HepG2 (cell line): ENCODE measurements at regions not wholly inside any gene's neighbourhood (a gene's known extent, or its start where the extent isn't known, plus 50 kb on each side); places are given as distances from the start of the nearest gene placed in this dataset.

ENCODE experiments used
- ATAC-seq: fragments of 200-7000 bp; cut with Tn5 transposase; 3 replicates; pipeline ENCODE4 v1.9.1; 2020; ENCODE audit warnings: mild to moderate bottlenecking, moderate library complexity
- BruUV-seq: library from RNA; stranded (reverse); fragments of 400-500 nt; replicated peaks from 2 replicates; lab custom pipeline; 2021; lab: Mats Ljungman, UMichigan
- CTCF ChIA-PET: fragments of 300-600 bp; formaldehyde crosslinking; extraction: SDS; loops from one replicate; lab custom pipeline; 2021; ENCODE audit warnings: low total read pairs, inconsistent platforms, low intra/inter-chr PET ratio; lab: Yijun Ruan, JAX
- POLR2A ChIA-PET: fragments of 350-600 bp; sonication (Branson Sonifier 250); formaldehyde crosslinking; loops from one replicate; lab custom pipeline; 2020; ENCODE audit warnings: antibody characterized with exemption, inconsistent platforms; lab: Yijun Ruan, JAX
- DNase-seq: peaks from one replicate; pipeline ENCODE4 v3.0.0-alpha.2; 2015; ENCODE audit warnings: low spot score
- FAIRE-seq: peaks from 3 replicates; lab custom pipeline; 2011; peaks lifted over from hg19 to GRCh38; lab: Jason Lieb, UNC
- H2AFZ ChIP-seq: one replicate; pipeline ENCODE4 v1.6.1; 2011; ENCODE audit warnings: low read length, inconsistent platforms
- H3K27ac ChIP-seq: fragments of 300-600 bp; 3 replicates; pipeline ENCODE4 v1.8.0; 2011; ENCODE audit warnings: mixed run types, mild to moderate bottlenecking, mixed read lengths, low read length, inconsistent platforms; ENCODE audit not compliant: insufficient read depth; ENCODE audit errors: extremely low read length
- H3K27me3 ChIP-seq, 2 experiments: fragments of 200-600 bp in 1 of 2; 2 replicates in 1 of 2; 3 replicates in 1 of 2; pipeline versions ENCODE4 v1.6.0 to v1.8.0; 2011; ENCODE audit warnings: low read length in 2 of 2, mild to moderate bottlenecking in 2 of 2, moderate library complexity in 2 of 2, inconsistent platforms in 1 of 2; ENCODE audit not compliant: insufficient read depth in 2 of 2, control insufficient read depth in 1 of 2
- H3K36me3 ChIP-seq, 2 experiments: fragments of 200-600 bp in 1 of 2; replicated peaks in 1 of 2; 2 replicates in 1 of 2; 3 replicates in 1 of 2; pipeline versions ENCODE4 v1.5.1 to v1.8.0; 2011; ENCODE audit warnings: low read length in 2 of 2, inconsistent platforms in 1 of 2; ENCODE audit not compliant: insufficient read depth in 2 of 2, control insufficient read depth in 1 of 2
- H3K4me1 ChIP-seq: 2 replicates; pipeline ENCODE4 v1.5.1; 2012; ENCODE audit warnings: low read length, inconsistent platforms; ENCODE audit not compliant: insufficient read depth
- H3K4me2 ChIP-seq: 2 replicates; pipeline ENCODE4 v1.6.0; 2011; ENCODE audit warnings: low read depth, low read length, inconsistent platforms
- H3K4me3 ChIP-seq, 3 experiments: fragments of 200-600 bp in 1 of 3; sonication (generic), shearing (Covaris generic) in 1 of 3; replicated peaks in 1 of 3; 2 replicates each; pipeline ENCODE4 v1.5.1; 2011 to 2016; ENCODE audit warnings: low read length in 3 of 3, inconsistent platforms in 2 of 3, low read depth in 2 of 3, mild to moderate bottlenecking in 2 of 3, control low read depth in 1 of 3, mixed read lengths in 1 of 3; ENCODE audit not compliant: insufficient read depth in 1 of 3
- H3K79me2 ChIP-seq: one replicate; pipeline ENCODE4 v1.6.1; 2011; ENCODE audit warnings: low read length, inconsistent platforms; ENCODE audit not compliant: insufficient read depth
- H3K9ac ChIP-seq: 2 replicates; pipeline ENCODE4 v1.6.0; 2011; ENCODE audit warnings: mild to moderate bottlenecking, low read depth, low read length, inconsistent platforms; ENCODE audit not compliant: insufficient read depth
- H3K9me3 ChIP-seq: 2 replicates; pipeline ENCODE4 v1.5.1; 2012; ENCODE audit warnings: mild to moderate bottlenecking, low read length
- H4K20me1 ChIP-seq: 2 replicates; pipeline ENCODE4 v1.6.0; 2011; ENCODE audit warnings: inconsistent platforms, mild to moderate bottlenecking, low read length, moderate library complexity; ENCODE audit not compliant: insufficient read depth
- AKAP8 ChIP-seq: sonication (generic); formaldehyde crosslinking; IDR thresholded peaks from 2 replicates; pipeline ENCODE4 v1.5.1; 2020; ENCODE audit warnings: mild to moderate bottlenecking, missing genetic modification reagents
- AKNA ChIP-seq: sonication (generic); formaldehyde crosslinking; IDR thresholded peaks from 2 replicates; pipeline ENCODE4 v1.4.0; 2020; ENCODE audit warnings: missing genetic modification reagents, borderline replicate concordance
- FOXC1 ChIP-seq: sonication (generic); formaldehyde crosslinking; IDR thresholded peaks from 2 replicates; pipeline ENCODE4 v1.8.0; 2022; ENCODE audit warnings: mild to moderate bottlenecking, missing genetic modification reagents, borderline replicate concordance
- GFI1 ChIP-seq: sonication (generic); formaldehyde crosslinking; IDR thresholded peaks from 2 replicates; pipeline ENCODE4 v1.5.0; 2020; ENCODE audit warnings: missing genetic modification reagents, mild to moderate bottlenecking, borderline replicate concordance
- KDM2A ChIP-seq: sonication (generic); formaldehyde crosslinking; IDR thresholded peaks from 2 replicates; pipeline ENCODE4 v1.4.0; 2020; ENCODE audit warnings: low read depth, missing genetic modification reagents, borderline replicate concordance
- PPARG ChIP-seq: conservative IDR thresholded peaks from 2 replicates; pipeline ENCODE4 v1.6.1; 2016; ENCODE audit warnings: missing biosample characterization, missing genetic modification reagents
- RFXAP ChIP-seq: sonication (generic); formaldehyde crosslinking; IDR thresholded peaks from 2 replicates; pipeline ENCODE4 v1.4.0; 2020; ENCODE audit warnings: missing genetic modification reagents, borderline replicate concordance
- SOX5 ChIP-seq: IDR thresholded peaks from 2 replicates; pipeline ENCODE4 v1.6.1; 2016; ENCODE audit warnings: borderline replicate concordance
- SP5 ChIP-seq: IDR thresholded peaks from 2 replicates; pipeline ENCODE4 v1.6.1; 2016; ENCODE audit warnings: low read depth, borderline replicate concordance
- U2AF2 ChIP-seq: fragments of 200-400 bp; formaldehyde crosslinking; IDR thresholded peaks from 2 replicates; pipeline ENCODE4 v1.6.1; 2017; ENCODE audit warnings: low read depth, mild to moderate bottlenecking, low read length
- ZNF3 ChIP-seq: IDR thresholded peaks from 2 replicates; pipeline ENCODE4 v1.7.0; 2017; ENCODE audit warnings: inconsistent platforms
- ZNF362 ChIP-seq: sonication (generic); formaldehyde crosslinking; IDR thresholded peaks from 2 replicates; pipeline ENCODE4 v1.4.0; 2020; ENCODE audit warnings: missing genetic modification reagents, mild to moderate bottlenecking, borderline replicate concordance
- ZNF446 ChIP-seq: sonication (generic); formaldehyde crosslinking; IDR thresholded peaks from 2 replicates; pipeline ENCODE4 v1.5.0; 2020; ENCODE audit warnings: mild to moderate bottlenecking, missing genetic modification reagents
- ZNF687 ChIP-seq: sonication (generic); formaldehyde crosslinking; IDR thresholded peaks from 2 replicates; pipeline ENCODE4 v1.5.1; 2020; ENCODE audit warnings: mild to moderate bottlenecking, missing genetic modification reagents, moderate library complexity
- in situ Hi-C: cut with HindIII; loops from 2 replicates; pipeline ENCODE4 v1.10.0; 2017; ENCODE audit warnings: low pct_unique_long_range_greater_than_20kb; ENCODE audit not compliant: extremely low pct_ligation_motif_present
- intact Hi-C: fragments of 100-400 bp; cut with micrococcal nuclease; formaldehyde crosslinking; loops from one replicate; pipeline ENCODE4 v1.10.0; 2022; ENCODE audit not compliant: unreplicated experiment

- Histone ChIP-seq H3K36me3 (no peaks in the 10 kb centered on the region), H3K9me3 (peaks cover 47% of the 10 kb centered on the region), H2AFZ (no peak overlapping the region), H3K27ac (no peak overlapping the region), H3K79me2 (no peaks in the 10 kb centered on the region), H3K4me2 (no peak overlapping the region), H3K4me1 (no peaks in the 10 kb centered on the region), H3K4me3 (no peak overlapping the region), H3K27me3 (no peaks in the 10 kb centered on the region), H3K9ac (no peak overlapping the region), H4K20me1 (no peaks in the 10 kb centered on the region)
- BruUV-seq, result no TSS peak
- ChIA-PET CTCF (no interaction called here), POLR2A (no interaction called here)
- FAIRE-seq, result no peak
- ATAC-seq, result no peak
- in situ Hi-C loops (no loop called here), intact Hi-C loops (no loop called here)
- DNase-seq, result no peak
- no peak for TF ChIP-seq KDM2A
- no peak for TF ChIP-seq AKAP8
- no peak for TF ChIP-seq SP5 (CRISPR knock-in tag)
- no peak for TF ChIP-seq SOX5
- no peak for TF ChIP-seq ZNF362 (CRISPR knock-in tag)
- no peak for TF ChIP-seq ZNF3
- no peak for TF ChIP-seq GFI1 (CRISPR knock-in tag)
- TF ChIP-seq AKNA (CRISPR knock-in tag), result no peak
- TF ChIP-seq PPARG, result no peak
- TF ChIP-seq U2AF2, result no peak
- TF ChIP-seq FOXC1 (CRISPR knock-in tag), result no peak
- no peak for TF ChIP-seq ZNF687
- no peak for TF ChIP-seq ZNF446 (CRISPR knock-in tag)
- TF ChIP-seq RFXAP, result no peak
Measured at GRCh38 chr3:34920806-34921205, 718.5 kb upstream of the ARPP21 start.
